Keratinocyte (primary cell): ENCODE measurements at regions not wholly inside any gene's neighbourhood (a gene's known extent, or its start where the extent isn't known, plus 50 kb on each side); places are given as distances from the start of the nearest gene placed in this dataset.

Experiments
- DNase-seq: peaks from one replicate; pipeline ENCODE4 v3.0.0-alpha.2; 2011; ENCODE audit warnings: low read depth, missing footprints, low spot score
- FAIRE-seq: peaks from 2 replicates; lab custom pipeline; 2011; peaks lifted over from hg19 to GRCh38; lab: Jason Lieb, UNC
- H2AFZ ChIP-seq: 2 replicates; pipeline ENCODE4 v1.6.0; 2012; ENCODE audit warnings: low read length, control low read depth, inconsistent platforms; ENCODE audit not compliant: control insufficient read depth
- H3K27ac ChIP-seq: 2 replicates; pipeline ENCODE4 v1.5.1; 2011; ENCODE audit warnings: low read length; ENCODE audit not compliant: control insufficient read depth, insufficient read depth
- H3K27me3 ChIP-seq: 3 replicates; pipeline ENCODE4 v1.6.0; 2011; ENCODE audit warnings: low read length; ENCODE audit not compliant: control insufficient read depth, insufficient read depth; ENCODE audit errors: extremely low read depth
- H3K36me3 ChIP-seq, 2 experiments: 2 replicates in 1 of 2; 3 replicates in 1 of 2; pipeline ENCODE4 v1.5.1; 2011; ENCODE audit warnings: low read length in 2 of 2, mild to moderate bottlenecking in 1 of 2; ENCODE audit not compliant: control insufficient read depth in 2 of 2, insufficient read depth in 2 of 2; ENCODE audit errors: extremely low read depth in 1 of 2
- H3K4me1 ChIP-seq: 3 replicates; pipeline ENCODE4 v1.5.1; 2011; ENCODE audit warnings: low read length; ENCODE audit not compliant: control insufficient read depth, insufficient read depth; ENCODE audit errors: extremely low read depth
- H3K4me2 ChIP-seq: 3 replicates; pipeline ENCODE4 v1.6.0; 2011; ENCODE audit warnings: low read depth, low read length; ENCODE audit not compliant: control insufficient read depth, insufficient read depth; ENCODE audit errors: extremely low read depth
- H3K4me3 ChIP-seq, 3 experiments: fragments of 200-600 bp in 1 of 3; sonication (generic) in 1 of 3; 2 replicates in 2 of 3; 3 replicates in 1 of 3; pipeline ENCODE4 v1.5.1; 2011 to 2016; ENCODE audit warnings: low read length in 3 of 3, mild to moderate bottlenecking in 3 of 3, control low read depth in 2 of 3, inconsistent platforms in 1 of 3, low read depth in 1 of 3, mixed read lengths in 1 of 3, mixed run types in 1 of 3, moderate library complexity in 1 of 3; ENCODE audit not compliant: control insufficient read depth in 2 of 3, insufficient read depth in 2 of 3; ENCODE audit errors: extremely low read depth in 1 of 3
- H3K79me2 ChIP-seq: 2 replicates; pipeline ENCODE4 v1.6.0; 2012; ENCODE audit warnings: low read length; ENCODE audit not compliant: control insufficient read depth, insufficient read depth
- H3K9ac ChIP-seq: 3 replicates; pipeline ENCODE4 v1.6.0; 2011; ENCODE audit warnings: low read length; ENCODE audit not compliant: control insufficient read depth, insufficient read depth; ENCODE audit errors: extremely low read depth
- H3K9me1 ChIP-seq: 3 replicates; pipeline ENCODE4 v1.6.0; 2011; ENCODE audit warnings: low read length; ENCODE audit not compliant: control insufficient read depth, insufficient read depth; ENCODE audit errors: extremely low read depth
- H3K9me3 ChIP-seq: 2 replicates; pipeline ENCODE4 v1.5.1; 2012; ENCODE audit warnings: low read depth, low read length; ENCODE audit not compliant: control insufficient read depth
- H4K20me1 ChIP-seq: 3 replicates; pipeline ENCODE4 v1.6.0; 2011; ENCODE audit warnings: low read length; ENCODE audit not compliant: control insufficient read depth, insufficient read depth; ENCODE audit errors: extremely low read depth
- CTCF ChIP-seq, 3 experiments: IDR thresholded peaks in 1 of 3; conservative IDR thresholded peaks in 1 of 3; optimal IDR thresholded peaks in 1 of 3; 2 replicates in 2 of 3; 3 replicates in 1 of 3; pipeline versions ENCODE3 to v1.5.1; 2011; ENCODE audit warnings: low read length in 3 of 3, mild to moderate bottlenecking in 3 of 3, moderate library complexity in 2 of 3, control low read depth in 1 of 3, inconsistent platforms in 1 of 3; ENCODE audit not compliant: insufficient read depth in 2 of 3; ENCODE audit errors: extremely low read depth in 1 of 3
- EZH2 ChIP-seq: IDR thresholded peaks from one replicate; pipeline ENCODE4 v1.6.1; 2012; ENCODE audit warnings: inconsistent platforms, mild to moderate bottlenecking, low read length, moderate library complexity
- dilution Hi-C: fragments of 300-500 bp; cut with MboI; formaldehyde crosslinking; loops from one replicate; pipeline ENCODE4 v1.7.0; 2020; ENCODE audit warnings: low sequenced_read_pairs; ENCODE audit not compliant: extremely low pct_ligation_motif_present

- DNase-seq = no peak
- no peaks in the 10 kb centered on the region for H4K20me1 ChIP-seq
- dilution Hi-C loops = no loop called here
- H3K79me2 ChIP-seq = no peaks in the 10 kb centered on the region
- peak overlapping the region; percentile 76 for H2AFZ ChIP-seq
- H3K27ac ChIP-seq = no peak overlapping the region
- H3K9ac ChIP-seq = no peak overlapping the region
- peaks cover 19% of the 10 kb centered on the region for H3K4me1 ChIP-seq
- H3K27me3 ChIP-seq = no peaks in the 10 kb centered on the region
- TF ChIP-seq EZH2 (no peak), CTCF (optimal IDR thresholded peaks at IDR 0.05 in 1 of 3, IDR thresholded peaks at IDR 0.05 in 1 of 3, conservative IDR thresholded peaks at IDR 0.05 in 1 of 3; ENCODE audit: extremely low read depth in 1 of 3, insufficient read depth in 2 of 3, low read length in 3 of 3) (no peak)
- peak; percentile 20 for FAIRE-seq
- H3K4me3 ChIP-seq = no peak overlapping the region
- no peaks in the 10 kb centered on the region for H3K9me3 ChIP-seq
- H3K36me3 ChIP-seq = no peaks in the 10 kb centered on the region
- H3K4me2 ChIP-seq = peak overlapping the region; percentile 14
- H3K9me1 ChIP-seq = no peaks in the 10 kb centered on the region
These were observed 50.2 kb upstream of the BCL11A start for GRCh38 chr2:60603533-60604190.

- no peak overlapping the region for H3K4me2 ChIP-seq
- no peak overlapping the region for H2AFZ ChIP-seq
- no peak overlapping the region for H3K27ac ChIP-seq
- H3K27me3 ChIP-seq = no peaks in the 10 kb centered on the region
- DNase-seq = no peak
- dilution Hi-C loops = no loop called here
- no peaks in the 10 kb centered on the region for H4K20me1 ChIP-seq
- H3K9me3 ChIP-seq = no peaks in the 10 kb centered on the region
- peaks cover 19% of the 10 kb centered on the region for H3K4me1 ChIP-seq
- no peak for FAIRE-seq
- H3K36me3 ChIP-seq = no peaks in the 10 kb centered on the region
- no peak overlapping the region for H3K4me3 ChIP-seq
- no peak overlapping the region for H3K9ac ChIP-seq
- no peaks in the 10 kb centered on the region for H3K9me1 ChIP-seq
- no peak for TF ChIP-seq CTCF (optimal IDR thresholded peaks at IDR 0.05 in 1 of 3, IDR thresholded peaks at IDR 0.05 in 1 of 3, conservative IDR thresholded peaks at IDR 0.05 in 1 of 3; ENCODE audit: extremely low read depth in 1 of 3, insufficient read depth in 2 of 3, low read length in 3 of 3)
- TF ChIP-seq EZH2 = no peak
- H3K79me2 ChIP-seq = no peaks in the 10 kb centered on the region
These were observed 51.1 kb upstream of the BCL11A start for GRCh38 chr2:60604486-60605064.
